ENCODE measurements at regions not wholly inside any gene's neighbourhood (a gene's known extent, or its start where the extent isn't known, plus 50 kb on each side); places are given as distances from the start of the nearest gene placed in this dataset.
"Not testable (repeated sequence)": the region's sequence is repeated elsewhere in the genome, so short reads cannot be mapped to it uniquely, and the experiment has no call there.

- no peak for TF ChIP-seq CTCF (IDR thresholded peaks at IDR 0.05)
- Histone ChIP-seq H3K27ac (no peak overlapping the region), H3K27me3 (no peaks in the 10 kb centered on the region), H3K9me3 (no peaks in the 10 kb centered on the region), H3K36me3 (no peaks in the 10 kb centered on the region), H3K4me1 (no peaks in the 10 kb centered on the region), H3K4me3 (no peak overlapping the region)
- no peak for DNase-seq (ENCODE audit: low spot score in 2 of 2)
- intact Hi-C loops (cut with DNase I), result no loop called here
Measured at GRCh38 chr1:245008761-245009160, 144.4 kb upstream of the HNRNPU start.

- no peaks in the 10 kb centered on the region for H3K36me3 ChIP-seq
- intact Hi-C loops (cut with DNase I), result no loop called here
- no peak overlapping the region for H3K27ac ChIP-seq
- no peaks in the 10 kb centered on the region for H3K27me3 ChIP-seq
- H3K9me3 ChIP-seq, result no peaks in the 10 kb centered on the region
- H3K4me3 ChIP-seq, result no peak overlapping the region
- TF ChIP-seq CTCF (IDR thresholded peaks at IDR 0.05), result no peak
- no peaks in the 10 kb centered on the region for H3K4me1 ChIP-seq
- no peak for DNase-seq (ENCODE audit: low spot score in 2 of 2)
Measured at GRCh38 chr1:245007852-245008251, 143.5 kb upstream of the HNRNPU start.

- no peak for DNase-seq (ENCODE audit: low spot score in 2 of 2)
- no peak for TF ChIP-seq CTCF (IDR thresholded peaks at IDR 0.05)
- intact Hi-C loops (cut with DNase I), result no loop called here
- H3K27me3 ChIP-seq, result no peaks in the 10 kb centered on the region
- H3K4me3 ChIP-seq, result no peak overlapping the region
- no peaks in the 10 kb centered on the region for H3K9me3 ChIP-seq
- no peaks in the 10 kb centered on the region for H3K36me3 ChIP-seq
- no peaks in the 10 kb centered on the region for H3K4me1 ChIP-seq
- H3K27ac ChIP-seq, result no peak overlapping the region
Measured at GRCh38 chr1:245003246-245003645, 138.9 kb upstream of the HNRNPU start.

- no peak for TF ChIP-seq CTCF (IDR thresholded peaks at IDR 0.05)
- Histone ChIP-seq H3K36me3 (no peaks in the 10 kb centered on the region), H3K9me3 (no peaks in the 10 kb centered on the region), H3K4me3 (no peak overlapping the region), H3K4me1 (no peaks in the 10 kb centered on the region), H3K27me3 (no peaks in the 10 kb centered on the region), H3K27ac (no peak overlapping the region)
- intact Hi-C loops (cut with DNase I), result no loop called here
- no peak for DNase-seq (ENCODE audit: low spot score in 2 of 2)
Measured at GRCh38 chr1:245001252-245001651, 136.9 kb upstream of the HNRNPU start.

- H3K4me1 ChIP-seq, result no peaks in the 10 kb centered on the region
- no peak for DNase-seq (ENCODE audit: low spot score in 2 of 2)
- no peak for TF ChIP-seq CTCF (IDR thresholded peaks at IDR 0.05)
- H3K27me3 ChIP-seq, result no peaks in the 10 kb centered on the region
- intact Hi-C loops (cut with DNase I), result no loop called here
- H3K9me3 ChIP-seq, result no peaks in the 10 kb centered on the region
- no peaks in the 10 kb centered on the region for H3K36me3 ChIP-seq
- H3K27ac ChIP-seq, result no peak overlapping the region
- H3K4me3 ChIP-seq, result no peak overlapping the region
Measured at GRCh38 chr1:245000872-245001188, 136.5 kb upstream of the HNRNPU start.

GRCh38 chr1:244999644-245000043 lies 135.3 kb upstream of the HNRNPU start:
- H3K4me1 ChIP-seq; intact Hi-C loops (cut with DNase I); H3K27me3 ChIP-seq; H3K27ac ChIP-seq; H3K9me3 ChIP-seq; DNase-seq (ENCODE audit: low spot score in 2 of 2); H3K36me3 ChIP-seq; H3K4me3 ChIP-seq: not testable (repeated sequence)

Measured in ascending aorta (tissue), 2 donors.